Anterior cingulate cortex (tissue), 58 donors: ENCODE measurements at regions not wholly inside any gene's neighbourhood (a gene's known extent, or its start where the extent isn't known, plus 50 kb on each side); places are given as distances from the start of the nearest gene placed in this dataset.
"Not testable (repeated sequence)": the region's sequence is repeated elsewhere in the genome, so short reads cannot be mapped to it uniquely, and the experiment has no call there.

Experiments used
- DNase-seq, 58 donors: peaks; one replicate each; lab custom pipeline; 2025; lab: John Stamatoyannopoulos, UW

DNA sequence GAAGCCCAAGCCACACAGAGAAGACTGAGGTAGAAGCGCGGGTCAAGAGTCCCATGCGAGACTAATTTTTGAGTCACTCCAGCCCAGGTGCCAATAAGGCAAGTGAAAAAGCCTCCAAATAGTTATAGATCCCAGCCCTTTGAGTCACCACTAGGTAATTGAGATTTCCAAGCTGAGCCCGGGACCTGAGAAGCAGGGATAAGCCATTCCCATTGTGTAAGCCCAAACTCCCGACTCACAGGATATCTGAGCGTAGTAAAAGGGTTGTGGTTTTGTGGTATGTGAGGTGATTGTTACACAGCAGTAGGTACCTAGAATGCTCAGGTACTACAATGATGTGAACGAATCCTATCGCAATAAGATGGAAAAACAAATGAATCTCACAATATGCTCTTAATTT lies 560.7 kb downstream of the DSC3 start:
- no peak for DNase-seq

GRCh38 chr18:30469091-30469490 lies 573.5 kb downstream of the DSC3 start:
- DNase-seq: no peak

DNA sequence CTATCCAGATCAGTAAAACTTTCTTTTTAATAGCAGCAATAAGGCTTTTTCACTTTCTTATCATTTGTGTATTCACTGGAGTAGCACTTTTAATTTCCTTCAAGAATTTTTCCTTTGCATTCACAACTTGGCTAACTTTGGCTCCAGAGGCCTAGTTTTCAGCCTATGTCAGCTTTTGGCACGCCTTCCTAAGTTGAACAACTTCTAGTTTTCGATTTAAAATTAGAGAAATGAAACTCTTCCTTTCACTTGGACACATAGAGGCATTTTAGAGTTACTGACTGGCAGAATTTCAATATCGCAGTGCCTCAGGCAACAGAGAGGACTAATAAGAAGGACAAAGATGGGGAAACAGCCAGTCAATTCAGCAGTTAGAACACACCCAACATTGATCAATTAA lies 577.4 kb downstream of the DSC3 start:
- DNase-seq: peak in 3 of 58 donors; percentile 3 to 25 (median 4)

GRCh38 chr18:30457156-30457555 lies 585.4 kb downstream of the DSC3 start:
- no peak for DNase-seq

DNA sequence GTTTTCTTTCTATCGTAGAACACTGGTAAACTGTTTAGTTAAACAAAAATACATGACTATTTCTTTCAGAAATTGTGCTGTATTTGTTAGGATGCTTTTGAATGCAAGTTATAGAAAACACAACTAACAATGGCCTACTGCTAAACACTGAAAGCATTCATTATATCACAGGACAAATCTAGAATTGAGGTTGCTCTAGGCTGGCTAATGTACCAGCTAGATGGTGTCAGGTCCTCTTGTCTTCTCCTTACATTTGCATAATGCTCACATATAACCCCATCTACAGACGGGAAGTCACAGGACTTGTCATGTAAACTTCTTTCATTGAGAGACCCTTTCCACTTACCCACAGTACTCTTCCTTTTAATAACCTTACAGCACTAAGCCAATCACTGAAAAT lies 586.8 kb downstream of the DSC3 start:
- DNase-seq: peak in 1 of 58 donors; percentile 3

GRCh38 chr18:30454920-30455319 lies 587.6 kb downstream of the DSC3 start:
- DNase-seq: no peak

DNA sequence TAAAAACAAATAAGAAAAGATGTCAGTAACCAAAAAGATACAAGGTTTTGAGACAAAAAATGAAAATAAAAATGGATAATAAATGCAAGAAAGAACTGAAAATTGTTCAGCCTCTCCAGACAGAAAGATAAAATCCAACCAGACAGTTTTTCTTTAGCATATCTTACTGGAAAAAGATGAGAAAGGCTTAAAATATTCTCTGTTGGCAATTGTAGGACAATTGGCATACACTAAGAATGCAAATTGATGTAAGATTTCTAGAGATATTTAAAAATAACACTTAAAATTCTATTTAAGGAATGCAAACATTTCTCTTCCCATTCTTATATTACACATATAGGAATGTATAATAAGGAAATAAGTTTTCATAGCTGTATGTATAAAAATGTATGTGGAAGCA lies 590.6 kb downstream of the DSC3 start:
- DNase-seq: no peak

DNA sequence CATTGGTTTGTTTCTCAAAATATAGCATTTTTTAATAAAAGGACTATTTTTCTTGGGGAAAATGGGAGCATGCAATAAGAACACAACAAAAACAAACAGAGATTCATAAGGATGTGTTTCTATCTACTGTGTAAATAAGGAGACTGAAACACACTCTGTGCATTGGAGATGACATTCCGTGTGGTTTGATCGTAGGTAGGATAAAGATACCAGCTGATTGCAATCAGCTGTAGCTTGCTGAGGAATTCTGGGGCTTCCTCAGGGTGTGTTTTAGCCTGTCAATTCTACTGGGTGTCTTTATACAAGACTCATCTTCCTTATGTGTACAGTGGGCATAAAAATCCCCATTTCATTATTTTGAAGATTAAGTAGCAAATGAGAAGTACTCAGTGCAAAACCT lies 591.6 kb downstream of the DSC3 start:
- DNase-seq: no peak

- no peak for DNase-seq
Measured at GRCh38 chr18:30446605-30447004, 595.9 kb downstream of the DSC3 start.

DNA sequence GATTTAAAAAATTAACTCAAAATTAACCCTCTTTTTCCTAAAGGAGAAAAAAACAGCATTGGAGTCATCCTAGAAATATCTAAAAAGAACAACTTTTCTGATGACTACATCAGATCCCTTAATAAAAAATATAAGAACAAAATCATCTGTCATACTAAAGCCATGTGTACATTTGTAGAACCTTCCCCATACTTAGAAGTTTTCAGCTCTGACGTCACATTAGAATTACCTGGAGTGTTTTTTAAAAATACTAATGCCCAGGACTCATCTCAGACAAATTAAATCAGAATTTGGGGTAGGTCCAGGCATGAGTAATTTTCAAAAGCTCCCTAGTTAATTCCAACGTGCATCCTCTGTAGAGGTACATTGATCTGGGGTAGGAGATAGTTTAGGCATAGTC lies 598.0 kb downstream of the DSC3 start:
- no peak for DNase-seq

DNA sequence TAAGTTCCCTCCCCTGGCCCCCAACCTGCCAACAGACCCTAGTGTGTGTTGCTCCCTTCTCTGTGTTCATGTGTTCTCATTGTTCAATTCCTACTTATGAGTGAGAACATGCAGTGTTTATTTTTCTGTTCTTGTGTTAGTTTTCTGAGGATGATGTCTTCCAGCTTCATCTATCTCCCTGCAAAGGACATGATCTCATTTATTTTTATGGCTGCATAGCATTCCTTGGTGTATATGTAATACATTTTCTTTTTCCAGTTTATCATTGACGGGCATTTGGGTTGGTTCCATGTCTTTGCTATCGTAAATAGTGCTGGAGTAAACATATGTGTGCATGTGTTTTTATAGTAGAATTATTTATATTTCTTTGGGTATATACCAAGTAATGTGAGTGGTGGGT lies 602.2 kb downstream of the DSC3 start:
- DNase-seq: no peak

GRCh38 chr18:30439174-30439573 lies 603.4 kb downstream of the DSC3 start:
- no peak for DNase-seq

GRCh38 chr18:30432349-30432748 lies 610.2 kb downstream of the DSC3 start:
- no peak for DNase-seq

- not testable (repeated sequence) for DNase-seq
Measured at GRCh38 chr18:30419399-30419798, 623.1 kb downstream of the DSC3 start.

GRCh38 chr18:30415903-30416302 lies 626.6 kb downstream of the DSC3 start:
- no peak for DNase-seq

GRCh38 chr18:30409120-30409519 lies 633.4 kb downstream of the DSC3 start:
- no peak for DNase-seq

DNA sequence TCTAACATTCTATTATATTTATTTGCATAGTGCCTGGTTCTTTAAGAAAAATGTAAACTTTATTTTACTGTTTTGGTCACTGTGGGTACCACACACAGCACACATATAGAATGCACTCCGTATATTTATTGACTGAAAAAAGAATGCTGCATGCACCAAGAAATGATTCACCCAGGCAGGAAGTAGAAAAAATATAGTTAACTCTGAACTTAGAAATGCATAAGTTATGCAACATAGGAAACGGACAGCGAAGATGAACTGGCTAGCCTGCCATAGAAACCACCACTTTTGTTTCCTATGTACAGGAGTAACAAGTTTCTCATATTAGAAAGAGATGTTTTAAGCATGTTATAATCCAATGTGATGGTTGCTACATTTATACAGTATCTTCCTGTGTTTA lies 635.8 kb downstream of the DSC3 start:
- DNase-seq: no peak

- DNase-seq: no peak
Measured at GRCh38 chr18:30405038-30405437, 637.5 kb downstream of the DSC3 start.

DNA sequence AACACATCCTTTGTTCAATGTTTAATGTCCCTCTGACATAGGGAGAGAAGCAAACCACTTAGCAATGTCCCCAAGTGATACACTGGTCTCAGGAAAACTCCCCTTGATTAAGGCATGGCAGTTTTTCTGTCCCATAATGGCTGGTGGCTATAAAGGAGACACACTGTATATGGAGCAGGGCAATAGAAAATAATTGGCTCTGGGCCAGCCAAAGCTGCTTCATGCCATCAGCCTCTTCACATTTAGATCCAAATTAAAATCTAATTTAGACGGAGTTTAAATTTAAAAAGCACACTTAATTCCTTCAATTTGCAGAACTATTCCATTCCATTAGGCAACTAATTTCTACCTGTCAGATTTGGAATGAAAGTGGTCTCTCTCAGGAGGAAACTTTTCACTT lies 638.1 kb downstream of the DSC3 start:
- no peak for DNase-seq

- no peak for DNase-seq
Measured at GRCh38 chr18:30403278-30403677, 639.3 kb downstream of the DSC3 start.

- no peak for DNase-seq
Measured at GRCh38 chr18:30387401-30387800, 655.1 kb downstream of the DSC3 start.

DNA sequence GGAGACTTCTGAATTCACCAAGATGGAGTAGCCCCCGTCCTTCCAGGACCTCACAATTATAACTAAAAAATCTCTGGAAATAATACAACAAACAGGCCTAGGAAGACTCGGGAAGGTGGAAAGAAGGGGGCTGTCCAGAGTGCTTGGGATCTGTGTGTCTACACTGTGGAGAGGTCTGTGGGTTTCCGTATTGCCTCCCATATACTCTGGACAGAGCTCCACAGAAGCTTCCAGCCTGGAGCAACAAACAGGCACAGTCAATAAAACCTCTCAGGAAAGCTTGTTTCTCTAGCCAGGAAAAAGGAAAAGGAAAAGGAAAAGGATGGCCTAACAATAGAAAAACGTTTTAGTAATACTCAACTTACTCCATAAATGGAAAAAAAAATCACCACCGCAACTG lies 655.9 kb downstream of the DSC3 start:
- no peak for DNase-seq

GRCh38 chr18:30385684-30386083 lies 656.9 kb downstream of the DSC3 start:
- DNase-seq: no peak

DNA sequence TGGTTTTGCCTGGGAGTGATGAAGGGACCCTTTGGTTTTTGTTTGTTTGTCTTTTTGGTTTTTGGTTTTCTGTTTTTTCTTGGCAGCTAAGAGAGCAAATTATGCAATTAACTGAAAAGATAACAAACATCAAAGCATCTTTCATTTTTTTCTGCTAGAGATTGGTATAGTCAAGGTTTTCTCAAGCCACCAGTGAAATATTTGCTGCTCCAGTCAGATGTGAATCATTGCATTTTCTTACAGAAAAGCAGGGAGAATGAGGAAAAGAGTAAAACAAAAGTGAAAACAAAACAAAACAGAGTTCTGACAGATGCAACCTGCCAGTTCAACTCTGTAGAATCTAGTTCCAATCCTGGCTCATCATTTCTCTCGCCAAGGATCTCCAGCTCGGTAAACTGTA lies 660.7 kb downstream of the DSC3 start:
- DNase-seq: no peak
